ENCODE measurements at regions not wholly inside any gene's neighbourhood (a gene's known extent, or its start where the extent isn't known, plus 50 kb on each side); places are given as distances from the start of the nearest gene placed in this dataset.

GRCh38 chr2:228876276-228876675, 394.8 kb downstream of the PID1 start:
- H3K27me3 ChIP-seq, result no peaks in the 10 kb centered on the region
- intact Hi-C loops (cut with DNase I; ENCODE audit: low total_unique reads), result no loop called here
- TF ChIP-seq, protein P1, sequence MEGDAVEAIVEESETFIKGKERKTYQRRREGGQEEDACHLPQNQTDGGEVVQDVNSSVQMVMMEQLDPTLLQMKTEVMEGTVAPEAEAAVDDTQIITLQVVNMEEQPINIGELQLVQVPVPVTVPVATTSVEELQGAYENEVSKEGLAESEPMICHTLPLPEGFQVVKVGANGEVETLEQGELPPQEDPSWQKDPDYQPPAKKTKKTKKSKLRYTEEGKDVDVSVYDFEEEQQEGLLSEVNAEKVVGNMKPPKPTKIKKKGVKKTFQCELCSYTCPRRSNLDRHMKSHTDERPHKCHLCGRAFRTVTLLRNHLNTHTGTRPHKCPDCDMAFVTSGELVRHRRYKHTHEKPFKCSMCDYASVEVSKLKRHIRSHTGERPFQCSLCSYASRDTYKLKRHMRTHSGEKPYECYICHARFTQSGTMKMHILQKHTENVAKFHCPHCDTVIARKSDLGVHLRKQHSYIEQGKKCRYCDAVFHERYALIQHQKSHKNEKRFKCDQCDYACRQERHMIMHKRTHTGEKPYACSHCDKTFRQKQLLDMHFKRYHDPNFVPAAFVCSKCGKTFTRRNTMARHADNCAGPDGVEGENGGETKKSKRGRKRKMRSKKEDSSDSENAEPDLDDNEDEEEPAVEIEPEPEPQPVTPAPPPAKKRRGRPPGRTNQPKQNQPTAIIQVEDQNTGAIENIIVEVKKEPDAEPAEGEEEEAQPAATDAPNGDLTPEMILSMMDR (IDR thresholded peaks at IDR 0.05), result no peak

GRCh38 chr2:228875152-228875900, 395.8 kb downstream of the PID1 start:
- DNase-seq, result peak in 1 of 2 donors; percentile 14
- Histone ChIP-seq H3K4me1 (no peaks in the 10 kb centered on the region), H3K9me3 (peaks cover 0 to 22% (median 0%) of the 10 kb centered on the region in 4 donors), H3K36me3 (no peaks in the 10 kb centered on the region), H3K27me3 (no peaks in the 10 kb centered on the region), H3K4me3 (no peak overlapping the region), H3K27ac (no peak overlapping the region)
- WGBS, 5 donors, result 75 to 83% (median 76%) methylated on average over 5 of the region's 5 CpGs
- TF ChIP-seq POLR2AphosphoS5 (IDR thresholded peaks at IDR 0.05) (no peak), EP300 (IDR thresholded peaks at IDR 0.05) (no peak), POLR2A (IDR thresholded peaks at IDR 0.05) (no peak)
- TF ChIP-seq, protein P1 (IDR thresholded peaks at IDR 0.05), result no peak
- intact Hi-C loops (cut with DNase I; ENCODE audit: low total_unique reads), result no loop called here

More at GRCh38 chr2:228876276-228876675, 394.8 kb downstream of the PID1 start:
- 45 to 49% (median 47%) methylated on average over 2 of the region's 2 CpGs for WGBS, 5 donors
- no peak for DNase-seq
- Histone ChIP-seq H3K27ac (no peak overlapping the region), H3K4me3 (no peak overlapping the region), H3K4me1 (no peaks in the 10 kb centered on the region), H3K36me3 (no peaks in the 10 kb centered on the region), H3K9me3 (peaks cover 0 to 26% (median 0%) of the 10 kb centered on the region in 4 donors)

DNA sequence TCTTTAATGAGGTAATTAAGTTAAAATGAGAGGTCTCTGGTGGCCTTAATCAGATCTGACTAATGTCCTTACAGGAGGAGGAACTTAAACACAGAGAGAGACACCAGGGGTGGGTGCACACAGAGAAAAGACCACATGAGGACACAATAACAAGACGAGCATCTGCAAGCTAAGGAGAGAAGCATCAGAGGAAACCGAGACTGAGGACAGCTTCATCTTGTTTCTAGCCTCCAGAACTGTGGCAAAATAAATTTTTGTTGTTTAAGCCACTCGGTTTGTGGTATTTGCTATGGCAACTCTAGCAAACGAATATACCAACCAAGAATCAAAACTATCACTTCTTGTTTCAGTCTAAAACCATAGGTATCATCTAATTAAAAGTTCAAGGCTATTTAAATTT, 400.1 kb downstream of the PID1 start:
- DNase-seq, result no peak
- Histone ChIP-seq H3K27me3 (no peaks in the 10 kb centered on the region), H3K4me1 (no peaks in the 10 kb centered on the region), H3K4me3 (no peak overlapping the region), H3K9me3 (peaks cover 0 to 19% (median 0%) of the 10 kb centered on the region in 4 donors), H3K36me3 (no peaks in the 10 kb centered on the region), H3K27ac (no peak overlapping the region)
- intact Hi-C loops (cut with DNase I; ENCODE audit: low total_unique reads), result no loop called here
- 47 to 59% (median 53%) methylated on average over 4 of the region's 4 CpGs for WGBS, 5 donors
- TF ChIP-seq POLR2A (IDR thresholded peaks at IDR 0.05), result no peak
- no peak for TF ChIP-seq EP300 (IDR thresholded peaks at IDR 0.05)
- TF ChIP-seq, protein P1 (IDR thresholded peaks at IDR 0.05), result no peak
- TF ChIP-seq POLR2AphosphoS5 (IDR thresholded peaks at IDR 0.05), result no peak

DNA sequence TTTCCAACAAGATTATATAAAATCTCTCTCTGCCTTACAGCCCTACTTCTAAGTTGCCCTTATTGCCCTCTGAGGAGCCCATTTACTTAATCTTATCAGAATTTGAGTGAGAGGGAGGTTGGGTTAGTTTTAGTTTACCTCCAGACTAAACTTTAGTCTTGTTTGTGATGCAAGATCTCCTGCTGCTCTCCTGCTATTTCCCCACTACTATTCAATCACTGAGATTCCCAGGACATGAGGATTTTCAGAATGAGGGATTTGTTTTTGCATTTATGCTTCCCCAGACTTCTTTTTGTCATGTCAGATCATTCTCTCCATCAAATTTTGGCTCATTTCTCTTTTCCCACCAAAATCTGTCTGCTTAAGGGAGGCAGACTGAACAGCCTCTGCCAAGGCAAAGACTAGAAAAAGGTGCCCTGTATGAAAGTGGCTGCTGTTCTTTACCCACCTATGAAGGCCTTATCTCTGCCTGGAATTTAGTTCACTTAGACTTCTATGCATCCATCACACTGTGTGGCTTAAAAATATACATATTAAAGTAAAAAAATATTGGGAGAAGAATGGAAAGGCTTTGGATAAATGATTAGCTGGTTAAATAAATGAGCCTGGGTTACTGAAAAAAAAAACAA, 401.3 kb downstream of the PID1 start:
- no peak for DNase-seq
- Histone ChIP-seq H3K4me1 (no peaks in the 10 kb centered on the region), H3K27ac (no peak overlapping the region), H3K27me3 (no peaks in the 10 kb centered on the region), H3K36me3 (no peaks in the 10 kb centered on the region), H3K9me3 (peaks cover 0 to 22% (median 0%) of the 10 kb centered on the region in 4 donors), H3K4me3 (no peak overlapping the region)
- intact Hi-C loops (cut with DNase I; ENCODE audit: low total_unique reads), result no loop called here
- TF ChIP-seq POLR2A (IDR thresholded peaks at IDR 0.05), result no peak
- TF ChIP-seq EP300 (IDR thresholded peaks at IDR 0.05), result no peak
- no peak for TF ChIP-seq POLR2AphosphoS5 (IDR thresholded peaks at IDR 0.05)
- TF ChIP-seq, protein P1 (IDR thresholded peaks at IDR 0.05), result no peak

All from stomach (tissue), 8 donors.